Subcutaneous abdominal adipose tissue (tissue), 5 donors: ENCODE measurements at regions not wholly inside any gene's neighbourhood (a gene's known extent, or its start where the extent isn't known, plus 50 kb on each side); places are given as distances from the start of the nearest gene placed in this dataset.
A peak's percentile ranks its signal among the peaks of the same experiment; 100 is the strongest.

Experiments
- H3K27ac ChIP-seq: one replicate; pipeline ENCODE4 v1.7.0; 2013; ENCODE audit warnings: low read depth, mild to moderate bottlenecking, inconsistent platforms, low read length, moderate library complexity
- H3K27me3 ChIP-seq, 5 donors: one replicate each; pipeline ENCODE4 v1.7.0; 2013; ENCODE audit warnings: low read length in 5 of 5, inconsistent platforms in 1 of 5; ENCODE audit not compliant: control insufficient read depth in 5 of 5, insufficient read depth in 4 of 5
- H3K36me3 ChIP-seq, 5 donors: one replicate each; pipeline ENCODE4 v1.7.0; 2013; ENCODE audit warnings: low read length in 5 of 5; ENCODE audit not compliant: control insufficient read depth in 5 of 5, insufficient read depth in 5 of 5
- H3K4me1 ChIP-seq, 5 donors: one replicate each; pipeline ENCODE4 v1.7.0; 2013; ENCODE audit warnings: low read length in 5 of 5, mild to moderate bottlenecking in 3 of 5, moderate library complexity in 1 of 5; ENCODE audit not compliant: control insufficient read depth in 5 of 5, insufficient read depth in 5 of 5
- H3K4me3 ChIP-seq, 5 donors: one replicate each; pipeline ENCODE4 v1.7.0; 2013; ENCODE audit warnings: low read length in 5 of 5, low read depth in 1 of 5
- H3K9ac ChIP-seq, 5 donors: one replicate each; pipeline ENCODE4 v1.7.0; 2013; ENCODE audit warnings: low read length in 5 of 5, mild to moderate bottlenecking in 4 of 5, moderate library complexity in 3 of 5
- H3K9me3 ChIP-seq, 5 donors: one replicate each; pipeline ENCODE4 v1.7.0; 2013; ENCODE audit warnings: low read length in 5 of 5; ENCODE audit not compliant: control insufficient read depth in 5 of 5
- donor health status: healthy.
- donor health status: healthy.
- donor health status: healthy.
- donor health status: healthy.
- donor health status: healthy.

- peak overlapping the region; percentile 17 for H3K27ac ChIP-seq
- H3K27me3 ChIP-seq = no peaks in the 10 kb centered on the region
- H3K4me1 ChIP-seq = peaks cover 2 to 26% (median 19%) of the 10 kb centered on the region in 5 donors
- peak overlapping the region; percentile 11 to 52 (median 46) for H3K4me3 ChIP-seq
- H3K36me3 ChIP-seq = no peaks in the 10 kb centered on the region
- H3K9ac ChIP-seq = peak overlapping the region in 1 of 5 donors; percentile 24
- no peaks in the 10 kb centered on the region for H3K9me3 ChIP-seq
Observed at GRCh38 chr2:56015711-56016115, 92.1 kb upstream of the EFEMP1 start.

- H3K27me3 ChIP-seq = no peaks in the 10 kb centered on the region
- no peaks in the 10 kb centered on the region for H3K9me3 ChIP-seq
- no peaks in the 10 kb centered on the region for H3K36me3 ChIP-seq
- H3K9ac ChIP-seq = no peak overlapping the region
- peaks cover 2 to 26% (median 19%) of the 10 kb centered on the region in 5 donors for H3K4me1 ChIP-seq
- no peak overlapping the region for H3K27ac ChIP-seq
- H3K4me3 ChIP-seq = no peak overlapping the region
Observed at GRCh38 chr2:56017784-56018183, 94.2 kb upstream of the EFEMP1 start.

DNA sequence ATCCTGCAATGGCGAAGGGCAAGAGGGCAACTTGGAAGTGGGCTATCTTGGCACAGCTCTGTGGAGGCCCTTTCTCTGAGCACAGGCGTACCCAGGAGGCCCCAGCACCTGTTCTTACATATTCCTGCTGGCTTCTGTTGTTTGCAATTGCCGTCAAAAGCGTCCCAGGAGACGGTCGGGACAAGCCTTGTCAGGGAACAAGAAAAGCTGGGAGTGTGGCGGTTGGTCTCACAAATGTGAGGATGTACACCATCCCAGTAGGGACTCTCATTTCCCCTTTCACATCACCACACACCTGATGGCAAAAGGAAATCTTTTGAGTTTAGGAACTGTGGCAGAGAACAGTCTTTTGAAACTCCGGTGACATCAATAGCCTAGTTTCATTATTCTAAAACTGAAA, 94.7 kb upstream of the EFEMP1 start:
- Histone ChIP-seq H3K9ac (no peak overlapping the region), H3K27ac (no peak overlapping the region), H3K4me3 (no peak overlapping the region)

GRCh38 chr2:56021136-56021474, 97.5 kb upstream of the EFEMP1 start:
- Histone ChIP-seq H3K9ac (no peak overlapping the region), H3K36me3 (no peaks in the 10 kb centered on the region), H3K27ac (no peak overlapping the region), H3K4me3 (no peak overlapping the region), H3K9me3 (no peaks in the 10 kb centered on the region), H3K27me3 (no peaks in the 10 kb centered on the region), H3K4me1 (peaks cover 0 to 11% (median 2%) of the 10 kb centered on the region in 5 donors)

More for the DNA sequence above, 94.7 kb upstream of the EFEMP1 start:
- Histone ChIP-seq H3K4me1 (peaks cover 2 to 26% (median 19%) of the 10 kb centered on the region in 5 donors), H3K9me3 (no peaks in the 10 kb centered on the region), H3K36me3 (no peaks in the 10 kb centered on the region), H3K27me3 (no peaks in the 10 kb centered on the region)

DNA sequence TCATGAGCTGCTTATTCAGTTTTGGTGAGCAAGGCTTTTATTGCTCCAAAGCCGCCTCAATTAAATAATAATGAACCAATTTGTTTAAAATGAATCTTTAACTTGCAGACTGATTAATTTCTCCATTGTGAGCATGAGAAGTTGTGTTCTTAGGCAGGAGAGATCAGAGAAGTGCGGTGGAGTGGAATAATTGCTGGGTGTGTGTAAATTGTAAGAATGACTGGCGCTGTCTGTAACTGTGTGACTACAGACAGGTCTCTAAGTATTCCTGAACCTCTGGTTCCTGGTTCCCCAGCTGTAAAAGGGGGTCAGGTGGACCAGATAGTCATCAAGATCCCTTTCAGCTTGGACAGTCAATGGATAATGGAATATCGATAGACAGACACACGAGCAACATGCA, 98.0 kb upstream of the EFEMP1 start:
- Histone ChIP-seq H3K4me1 (peaks cover 0 to 8% (median 0%) of the 10 kb centered on the region in 5 donors), H3K9me3 (no peaks in the 10 kb centered on the region), H3K4me3 (no peak overlapping the region), H3K27ac (no peak overlapping the region), H3K27me3 (no peaks in the 10 kb centered on the region), H3K9ac (no peak overlapping the region), H3K36me3 (no peaks in the 10 kb centered on the region)

DNA sequence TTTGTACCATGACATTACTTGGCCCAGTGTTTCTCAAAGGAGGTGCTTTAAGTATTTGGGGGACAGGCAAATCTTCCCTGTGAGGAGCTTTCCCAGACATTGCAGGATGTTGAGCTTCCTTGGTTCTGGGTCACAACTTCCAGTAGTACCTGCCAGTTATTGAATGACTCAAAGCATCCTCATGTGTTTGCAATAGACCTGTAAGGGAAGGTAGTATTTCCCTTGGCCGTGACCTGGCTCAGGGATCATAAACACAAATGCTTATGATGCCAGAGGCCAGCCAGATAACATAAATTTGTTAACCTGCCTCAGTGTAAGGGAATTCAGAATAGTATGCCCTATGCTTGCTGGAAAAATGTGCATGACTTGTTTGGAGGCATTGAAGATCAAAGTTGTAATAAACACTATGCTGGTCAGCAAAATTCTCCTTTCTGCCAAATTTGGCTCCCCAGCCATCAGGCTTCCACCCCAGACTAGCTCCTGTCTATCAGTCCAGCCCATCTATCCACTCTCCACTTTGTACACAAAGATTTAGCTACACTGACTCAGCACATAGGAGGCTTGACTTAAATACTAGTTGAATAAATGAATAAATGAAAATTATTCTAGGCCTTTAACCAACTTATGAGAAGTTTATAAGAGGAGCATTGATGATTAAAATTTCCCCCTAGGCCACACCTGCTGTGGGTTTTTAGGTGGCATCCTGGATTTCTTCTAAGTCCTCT, 102.0 kb upstream of the EFEMP1 start:
- no peaks in the 10 kb centered on the region for H3K36me3 ChIP-seq
- no peak overlapping the region for H3K27ac ChIP-seq
- no peak overlapping the region for H3K9ac ChIP-seq
- H3K4me1 ChIP-seq = no peaks in the 10 kb centered on the region
- H3K4me3 ChIP-seq = no peak overlapping the region
- no peaks in the 10 kb centered on the region for H3K9me3 ChIP-seq
- no peaks in the 10 kb centered on the region for H3K27me3 ChIP-seq

DNA sequence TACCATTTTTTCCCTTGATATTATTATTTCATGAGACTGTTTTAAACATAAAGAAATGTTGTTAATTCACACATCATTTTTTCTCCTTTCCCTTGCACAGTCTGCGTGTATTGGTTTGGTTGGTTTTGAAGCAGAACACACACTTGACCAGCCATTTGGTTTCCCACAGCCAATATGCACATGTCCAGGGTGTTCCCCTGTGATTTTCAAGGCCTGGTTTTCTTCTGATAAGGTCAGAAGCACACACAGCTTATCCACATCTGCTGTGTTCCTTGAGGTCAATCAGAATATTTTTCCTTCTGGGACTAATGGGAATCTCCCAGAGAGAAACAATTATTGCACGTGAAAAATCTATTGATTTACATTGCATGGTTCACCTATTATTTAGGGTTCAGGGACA, 103.2 kb upstream of the EFEMP1 start:
- H3K36me3 ChIP-seq = no peaks in the 10 kb centered on the region
- H3K9me3 ChIP-seq = no peaks in the 10 kb centered on the region
- H3K4me3 ChIP-seq = no peak overlapping the region
- H3K9ac ChIP-seq = no peak overlapping the region
- H3K27me3 ChIP-seq = no peaks in the 10 kb centered on the region
- peaks cover 0 to 4% (median 0%) of the 10 kb centered on the region in 5 donors for H3K4me1 ChIP-seq
- H3K27ac ChIP-seq = no peak overlapping the region

GRCh38 chr2:56030062-56030461, 106.5 kb upstream of the EFEMP1 start:
- Histone ChIP-seq H3K4me1 (peaks cover 0 to 4% (median 2%) of the 10 kb centered on the region in 5 donors), H3K9me3 (no peaks in the 10 kb centered on the region), H3K9ac (no peak overlapping the region), H3K36me3 (no peaks in the 10 kb centered on the region), H3K27ac (no peak overlapping the region), H3K4me3 (no peak overlapping the region), H3K27me3 (no peaks in the 10 kb centered on the region)

- Histone ChIP-seq H3K4me3 (no peak overlapping the region), H3K9ac (no peak overlapping the region), H3K4me1 (peaks cover 0 to 4% (median 2%) of the 10 kb centered on the region in 5 donors), H3K27me3 (no peaks in the 10 kb centered on the region), H3K9me3 (no peaks in the 10 kb centered on the region), H3K27ac (no peak overlapping the region), H3K36me3 (no peaks in the 10 kb centered on the region)
Observed at GRCh38 chr2:56030901-56031300, 107.3 kb upstream of the EFEMP1 start.

- Histone ChIP-seq H3K9ac (no peak overlapping the region), H3K4me1 (peaks cover 0 to 4% (median 2%) of the 10 kb centered on the region in 5 donors), H3K36me3 (no peaks in the 10 kb centered on the region), H3K27ac (no peak overlapping the region), H3K27me3 (no peaks in the 10 kb centered on the region), H3K4me3 (no peak overlapping the region), H3K9me3 (no peaks in the 10 kb centered on the region)
Observed at GRCh38 chr2:56034258-56034657, 110.7 kb upstream of the EFEMP1 start.
